ENCODE measurements at regions not wholly inside any gene's neighbourhood (a gene's known extent, or its start where the extent isn't known, plus 50 kb on each side); places are given as distances from the start of the nearest gene placed in this dataset.

- Histone ChIP-seq H3K9me3 (ENCODE audit: control insufficient read depth in 4 of 4, low read length in 3 of 4) (no peaks in the 10 kb centered on the region), H3K9ac (ENCODE audit: low read depth in 1 of 2, low read length in 2 of 2) (no peak overlapping the region), H3K27me3 (ENCODE audit: control insufficient read depth in 4 of 4, insufficient read depth in 4 of 4, low read length in 3 of 4) (peaks cover 0 to 4% (median 0%) of the 10 kb centered on the region in 4 donors), H3K27ac (ENCODE audit: low read depth in 1 of 2, low read length in 2 of 2) (no peak overlapping the region), H3K4me1 (ENCODE audit: control insufficient read depth in 4 of 4, insufficient read depth in 4 of 4, low read length in 3 of 4) (no peaks in the 10 kb centered on the region), H3K36me3 (ENCODE audit: control insufficient read depth in 4 of 4, insufficient read depth in 3 of 4, low read depth in 1 of 4, low read length in 3 of 4) (no peaks in the 10 kb centered on the region), H3K4me3 (ENCODE audit: low read depth in 1 of 3, low read length in 3 of 3) (no peak overlapping the region)
- TF ChIP-seq FOXA2 (IDR thresholded peaks at IDR 0.05), result no peak
- TF ChIP-seq CTCF (IDR thresholded peaks at IDR 0.05; ENCODE audit: low read depth, low read length, missing input control), result no peak
- no peak for TF ChIP-seq HNF4G (IDR thresholded peaks at IDR 0.05)
- TF ChIP-seq RXRA (IDR thresholded peaks at IDR 0.05), result no peak
- TF ChIP-seq RAD21 (IDR thresholded peaks at IDR 0.05), result no peak
- no peak for TF ChIP-seq ATF3 (IDR thresholded peaks at IDR 0.05)
- TF ChIP-seq HNF4A (conservative IDR thresholded peaks at IDR 0.05), result no peak
- TF ChIP-seq SP1 (IDR thresholded peaks at IDR 0.05), result no peak
- TF ChIP-seq NR2F2 (IDR thresholded peaks at IDR 0.05), result no peak
- TF ChIP-seq MAX (IDR thresholded peaks at IDR 0.05), result no peak
- no peak for TF ChIP-seq ZBTB33 (IDR thresholded peaks at IDR 0.05)
- no peak for TF ChIP-seq GABPA (IDR thresholded peaks at IDR 0.05 in 1 of 2, conservative IDR thresholded peaks at IDR 0.05 in 1 of 2)
- TF ChIP-seq FOXA1 (IDR thresholded peaks at IDR 0.05), result no peak
- TF ChIP-seq EGR1 (IDR thresholded peaks at IDR 0.05; ENCODE audit: low read depth in 2 of 2), result no peak
- TF ChIP-seq YY1 (IDR thresholded peaks at IDR 0.05), result no peak
- no peak for TF ChIP-seq TAF1 (conservative IDR thresholded peaks at IDR 0.05)
- WGBS, result 59% methylated on average over 1 of the region's 1 CpG
- DNase-seq (ENCODE audit: low spot score), result no peak
Measured at GRCh38 chr1:177426497-177426896, 255.7 kb downstream of the BRINP2 start.

- Histone ChIP-seq H3K9ac (ENCODE audit: low read depth in 1 of 2, low read length in 2 of 2) (no peak overlapping the region), H3K9me3 (ENCODE audit: control insufficient read depth in 4 of 4, low read length in 3 of 4) (no peaks in the 10 kb centered on the region), H3K27ac (ENCODE audit: low read depth in 1 of 2, low read length in 2 of 2) (no peak overlapping the region), H3K4me1 (ENCODE audit: control insufficient read depth in 4 of 4, insufficient read depth in 4 of 4, low read length in 3 of 4) (no peaks in the 10 kb centered on the region), H3K4me3 (ENCODE audit: low read depth in 1 of 3, low read length in 3 of 3) (no peak overlapping the region), H3K36me3 (ENCODE audit: control insufficient read depth in 4 of 4, insufficient read depth in 3 of 4, low read depth in 1 of 4, low read length in 3 of 4) (no peaks in the 10 kb centered on the region), H3K27me3 (ENCODE audit: control insufficient read depth in 4 of 4, insufficient read depth in 4 of 4, low read length in 3 of 4) (no peaks in the 10 kb centered on the region)
- 97% methylated on average over 8 of the region's 8 CpGs for WGBS
- TF ChIP-seq ATF3 (IDR thresholded peaks at IDR 0.05) (no peak), REST (IDR thresholded peaks at IDR 0.05) (no peak), JUND (IDR thresholded peaks at IDR 0.05) (no peak), TAF1 (conservative IDR thresholded peaks at IDR 0.05) (no peak), MAX (IDR thresholded peaks at IDR 0.05) (no peak), RAD21 (IDR thresholded peaks at IDR 0.05) (no peak), CTCF (IDR thresholded peaks at IDR 0.05; ENCODE audit: low read depth, low read length, missing input control) (no peak), ZBTB33 (IDR thresholded peaks at IDR 0.05) (no peak), RXRA (IDR thresholded peaks at IDR 0.05) (no peak), GABPA (IDR thresholded peaks at IDR 0.05 in 1 of 2, conservative IDR thresholded peaks at IDR 0.05 in 1 of 2) (no peak), FOXA2 (IDR thresholded peaks at IDR 0.05) (no peak), HNF4A (conservative IDR thresholded peaks at IDR 0.05) (no peak), SP1 (IDR thresholded peaks at IDR 0.05) (no peak)
- no peak for DNase-seq (ENCODE audit: low spot score)
Measured at GRCh38 chr1:177425199-177425598, 254.4 kb downstream of the BRINP2 start.
